Tibial artery (tissue), 4 donors: ENCODE measurements at regions not wholly inside any gene's neighbourhood (a gene's known extent, or its start where the extent isn't known, plus 50 kb on each side); places are given as distances from the start of the nearest gene placed in this dataset.

Source experiments
- DNase-seq, 2 donors: peaks; one replicate each; pipeline ENCODE4 v3.0.0-alpha.2; 2019
- H3K27ac ChIP-seq, 2 donors: fragments of 200-600 bp; sonication (generic) in 1 of 2; 1 replicate in 1 of 2; 2 replicates in 1 of 2; pipeline ENCODE4 v1.5.1; 2018 to 2019; ENCODE audit warnings: mild to moderate bottlenecking in 1 of 2
- H3K27me3 ChIP-seq, 2 donors: fragments of 200-600 bp; sonication (generic) in 1 of 2; one replicate each; pipeline versions ENCODE4 v1.5.1 to v1.6.0; 2016 to 2019
- H3K36me3 ChIP-seq, 3 donors: fragments of 200-600 bp; sonication (generic) in 2 of 3; one replicate each; pipeline ENCODE4 v1.5.1; 2016 to 2019; ENCODE audit warnings: mild to moderate bottlenecking in 2 of 3
- H3K4me1 ChIP-seq, 4 donors: fragments of 200-600 bp; sonication (generic) in 2 of 4; 1 replicate in 3 of 4; 2 replicates in 1 of 4; pipeline ENCODE4 v1.5.1; 2016 to 2019
- H3K4me3 ChIP-seq, 2 donors: fragments of 200-600 bp; sonication (generic) in 1 of 2; 1 replicate in 1 of 2; 2 replicates in 1 of 2; pipeline ENCODE4 v1.5.1; 2018 to 2019; ENCODE audit warnings: mild to moderate bottlenecking in 2 of 2
- H3K9me3 ChIP-seq, 3 donors: fragments of 200-600 bp; sonication (generic) in 1 of 3; one replicate each; pipeline ENCODE4 v1.5.1; 2016 to 2019
- CTCF ChIP-seq, 2 experiments: fragments of 200-600 bp in 1 of 2; fragments of 450-650 bp in 1 of 2; IDR thresholded peaks; one replicate each; pipeline ENCODE4 v1.5.1; 2017 to 2019; ENCODE audit warnings: antibody characterized with exemption in 2 of 2, mild to moderate bottlenecking in 1 of 2, moderate library complexity in 1 of 2
- intact Hi-C: fragments of 100-400 bp; cut with DNase I; formaldehyde crosslinking; loops from one replicate; pipeline ENCODE4 v1.15.0; 2023; ENCODE audit warnings: low total_unique reads

- intact Hi-C loops = no loop called here
- peaks cover 0 to 10% (median 5%) of the 10 kb centered on the region in 4 donors for H3K4me1 ChIP-seq
- DNase-seq = no peak
- H3K36me3 ChIP-seq = no peaks in the 10 kb centered on the region
- H3K9me3 ChIP-seq = no peaks in the 10 kb centered on the region
- no peak for TF ChIP-seq CTCF (IDR thresholded peaks at IDR 0.05)
- no peaks in the 10 kb centered on the region for H3K27me3 ChIP-seq
- no peak overlapping the region for H3K27ac ChIP-seq
- no peak overlapping the region for H3K4me3 ChIP-seq
Observed at GRCh38 chr6:14425805-14426204, 308.2 kb downstream of the CD83 start.

- H3K36me3 ChIP-seq = no peaks in the 10 kb centered on the region
- intact Hi-C loops = no loop called here
- no peak for TF ChIP-seq CTCF (IDR thresholded peaks at IDR 0.05)
- no peak for DNase-seq
- H3K27me3 ChIP-seq = no peaks in the 10 kb centered on the region
- peaks cover 0 to 10% (median 5%) of the 10 kb centered on the region in 4 donors for H3K4me1 ChIP-seq
- H3K4me3 ChIP-seq = no peak overlapping the region
- H3K9me3 ChIP-seq = no peaks in the 10 kb centered on the region
- H3K27ac ChIP-seq = no peak overlapping the region
Observed at GRCh38 chr6:14426281-14426680, 308.7 kb downstream of the CD83 start.

GRCh38 chr6:14428269-14428668 is 310.7 kb downstream of the CD83 start:
- Histone ChIP-seq H3K27ac (no peak overlapping the region), H3K9me3 (no peaks in the 10 kb centered on the region), H3K27me3 (no peaks in the 10 kb centered on the region), H3K4me3 (no peak overlapping the region), H3K4me1 (peaks cover 0 to 5% (median 2%) of the 10 kb centered on the region in 4 donors), H3K36me3 (no peaks in the 10 kb centered on the region)
- intact Hi-C loops = no loop called here
- DNase-seq = no peak
- no peak for TF ChIP-seq CTCF (IDR thresholded peaks at IDR 0.05)

GRCh38 chr6:14429396-14429795 is 311.8 kb downstream of the CD83 start:
- Histone ChIP-seq H3K4me3 (no peak overlapping the region), H3K4me1 (no peaks in the 10 kb centered on the region), H3K27me3 (no peaks in the 10 kb centered on the region), H3K27ac (no peak overlapping the region), H3K36me3 (no peaks in the 10 kb centered on the region), H3K9me3 (no peaks in the 10 kb centered on the region)
- intact Hi-C loops = no loop called here
- no peak for DNase-seq
- no peak for TF ChIP-seq CTCF (IDR thresholded peaks at IDR 0.05)

- no peak for TF ChIP-seq CTCF (IDR thresholded peaks at IDR 0.05)
- Histone ChIP-seq H3K4me1 (no peaks in the 10 kb centered on the region), H3K36me3 (no peaks in the 10 kb centered on the region), H3K27me3 (no peaks in the 10 kb centered on the region), H3K4me3 (no peak overlapping the region), H3K9me3 (no peaks in the 10 kb centered on the region), H3K27ac (no peak overlapping the region)
- DNase-seq = no peak
- intact Hi-C loops = no loop called here
Observed at GRCh38 chr6:14430218-14430617, 312.6 kb downstream of the CD83 start.
